ENCODE measurements at regions not wholly inside any gene's neighbourhood (a gene's known extent, or its start where the extent isn't known, plus 50 kb on each side); places are given as distances from the start of the nearest gene placed in this dataset.

- TF ChIP-seq ZBTB42 (CRISPR knock-in tag; IDR thresholded peaks at IDR 0.05), result no peak
- TF ChIP-seq IRF2 (CRISPR knock-in tag; IDR thresholded peaks at IDR 0.05), result no peak
- TF ChIP-seq SAP130 (CRISPR knock-in tag; IDR thresholded peaks at IDR 0.05; ENCODE audit: low read depth), result no peak
- TF ChIP-seq ARID2 (CRISPR knock-in tag; IDR thresholded peaks at IDR 0.05; ENCODE audit: borderline replicate concordance), result no peak
- no peak for TF ChIP-seq SRF (IDR thresholded peaks at IDR 0.05; ENCODE audit: low read depth, low read length)
- TF ChIP-seq MED13 (CRISPR knock-in tag; IDR thresholded peaks at IDR 0.05), result no peak
- no peak for TF ChIP-seq SMAD3 (CRISPR knock-in tag; IDR thresholded peaks at IDR 0.05)
- TF ChIP-seq JARID2 (CRISPR knock-in tag; IDR thresholded peaks at IDR 0.05; ENCODE audit: insufficient replicate concordance), result no peak
Measured at GRCh38 chr2:236743921-236744280, 174.3 kb downstream of the ACKR3 start (continued).

GRCh38 chr2:236744281-236744705 is 174.7 kb downstream of the ACKR3 start:
- ChIA-PET POLR2A (no interaction called here), CTCF (ENCODE audit: low intra/inter-chr PET ratio, low total read pairs) (no interaction called here)
- no peak overlapping the region for H3K27ac ChIP-seq (ENCODE audit: extremely low read length, insufficient read depth, low read length)
- FAIRE-seq, result no peak
- in situ Hi-C loops (cut with HindIII; ENCODE audit: extremely low pct_ligation_motif_present, low pct_unique_long_range_greater_than_20kb) (no loop called here), intact Hi-C loops (cut with micrococcal nuclease; ENCODE audit: unreplicated experiment) (no loop called here)
- H3K4me1 ChIP-seq (ENCODE audit: insufficient read depth, low read length), result no peaks in the 10 kb centered on the region
- 43% methylated on average over 6 of the region's 6 CpGs for WGBS (ENCODE audit: low lambda C conversion rate)
- no peaks in the 10 kb centered on the region for H4K20me1 ChIP-seq (ENCODE audit: insufficient read depth, low read length)
- no peak for DNase-seq (ENCODE audit: low spot score)
- no peak overlapping the region for H3K4me3 ChIP-seq (replicated peaks in 1 of 3; ENCODE audit: insufficient read depth in 1 of 3, low read depth in 2 of 3, low read length in 3 of 3)
- no peak overlapping the region for H3K9ac ChIP-seq (ENCODE audit: insufficient read depth, low read depth, low read length)
- H3K79me2 ChIP-seq (ENCODE audit: insufficient read depth, low read length), result no peaks in the 10 kb centered on the region
- H3K27me3 ChIP-seq (ENCODE audit: control insufficient read depth in 1 of 2, insufficient read depth in 2 of 2, low read length in 2 of 2), result peaks cover 0 to 9% of the 10 kb centered on the region in 2 experiments; a peak in 1 of 5 replicates
- no peak overlapping the region for H2AFZ ChIP-seq (ENCODE audit: low read length)
- no peak for TF ChIP-seq XRCC5 (optimal IDR thresholded peaks at IDR 0.05; ENCODE audit: low read length)
- no peak for TF ChIP-seq ZNF720 (CRISPR knock-in tag; IDR thresholded peaks at IDR 0.05)
- TF ChIP-seq ZNF550 (CRISPR knock-in tag; IDR thresholded peaks at IDR 0.05; ENCODE audit: borderline replicate concordance), result no peak
- TF ChIP-seq, protein P1, sequence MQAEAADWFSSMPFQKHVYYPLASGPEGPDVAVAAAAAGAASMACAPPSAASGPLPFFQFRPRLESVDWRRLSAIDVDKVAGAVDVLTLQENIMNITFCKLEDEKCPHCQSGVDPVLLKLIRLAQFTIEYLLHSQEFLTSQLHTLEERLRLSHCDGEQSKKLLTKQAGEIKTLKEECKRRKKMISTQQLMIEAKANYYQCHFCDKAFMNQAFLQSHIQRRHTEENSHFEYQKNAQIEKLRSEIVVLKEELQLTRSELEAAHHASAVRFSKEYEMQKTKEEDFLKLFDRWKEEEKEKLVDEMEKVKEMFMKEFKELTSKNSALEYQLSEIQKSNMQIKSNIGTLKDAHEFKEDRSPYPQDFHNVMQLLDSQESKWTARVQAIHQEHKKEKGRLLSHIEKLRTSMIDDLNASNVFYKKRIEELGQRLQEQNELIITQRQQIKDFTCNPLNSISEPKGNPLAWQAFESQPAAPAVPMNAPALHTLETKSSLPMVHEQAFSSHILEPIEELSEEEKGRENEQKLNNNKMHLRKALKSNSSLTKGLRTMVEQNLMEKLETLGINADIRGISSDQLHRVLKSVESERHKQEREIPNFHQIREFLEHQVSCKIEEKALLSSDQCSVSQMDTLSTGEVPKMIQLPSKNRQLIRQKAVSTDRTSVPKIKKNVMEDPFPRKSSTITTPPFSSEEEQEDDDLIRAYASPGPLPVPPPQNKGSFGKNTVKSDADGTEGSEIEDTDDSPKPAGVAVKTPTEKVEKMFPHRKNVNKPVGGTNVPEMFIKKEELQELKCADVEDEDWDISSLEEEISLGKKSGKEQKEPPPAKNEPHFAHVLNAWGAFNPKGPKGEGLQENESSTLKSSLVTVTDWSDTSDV (CRISPR knock-in tag; IDR thresholded peaks at IDR 0.05), result no peak
- TF ChIP-seq MAFK (conservative IDR thresholded peaks at IDR 0.05 in 1 of 2, IDR thresholded peaks at IDR 0.05 in 1 of 2; ENCODE audit: low read length in 2 of 2), result peak; percentile 63 to 83
- peak; percentile 58 for TF ChIP-seq MAFF (IDR thresholded peaks at IDR 0.05; ENCODE audit: low read depth, low read length)
- no peak for TF ChIP-seq KIAA2018 (CRISPR knock-in tag; IDR thresholded peaks at IDR 0.05; ENCODE audit: borderline replicate concordance)
- ATAC-seq, result no peak
- H3K4me2 ChIP-seq (ENCODE audit: low read depth, low read length), result no peak overlapping the region
- no TSS peak for BruUV-seq (replicated peaks)
- H3K36me3 ChIP-seq (replicated peaks in 1 of 2; ENCODE audit: control insufficient read depth in 1 of 2, insufficient read depth in 2 of 2, low read length in 2 of 2), result no peaks in the 10 kb centered on the region
- no peaks in the 10 kb centered on the region for H3K9me3 ChIP-seq (ENCODE audit: low read length)

Data from HepG2 (cell line).